Activated T-cell treated with anti-CD3 and anti-CD28 coated beads, Interleukin-2, amount 50 U/mL, for 48 hours (primary cell): ENCODE measurements at regions not wholly inside any gene's neighbourhood (a gene's known extent, or its start where the extent isn't known, plus 50 kb on each side); places are given as distances from the start of the nearest gene placed in this dataset.

Experiments
- DNase-seq, 2 experiments: peaks; one replicate each; pipeline ENCODE4 v3.0.0-alpha.2; 2020

DNA sequence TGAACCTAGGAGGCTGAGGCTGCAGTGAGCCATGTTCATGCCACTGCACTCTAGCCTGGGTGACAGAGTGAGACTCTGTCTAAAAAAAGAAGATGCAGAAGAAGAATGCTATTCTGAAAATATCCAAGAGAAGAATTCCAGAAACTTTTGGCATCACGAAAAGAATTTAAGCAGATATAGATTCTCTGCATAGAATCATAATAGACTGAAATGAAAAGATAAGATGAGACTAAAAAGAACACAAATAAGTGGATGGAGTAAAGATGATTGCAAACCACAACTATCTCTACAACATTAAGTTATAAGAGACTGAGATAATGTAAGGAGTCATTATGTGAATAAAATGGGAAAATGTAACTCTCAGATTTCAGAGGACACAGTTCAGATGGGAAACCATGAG is 140.7 kb upstream of the TMC3 start:
- no peak for DNase-seq

DNA sequence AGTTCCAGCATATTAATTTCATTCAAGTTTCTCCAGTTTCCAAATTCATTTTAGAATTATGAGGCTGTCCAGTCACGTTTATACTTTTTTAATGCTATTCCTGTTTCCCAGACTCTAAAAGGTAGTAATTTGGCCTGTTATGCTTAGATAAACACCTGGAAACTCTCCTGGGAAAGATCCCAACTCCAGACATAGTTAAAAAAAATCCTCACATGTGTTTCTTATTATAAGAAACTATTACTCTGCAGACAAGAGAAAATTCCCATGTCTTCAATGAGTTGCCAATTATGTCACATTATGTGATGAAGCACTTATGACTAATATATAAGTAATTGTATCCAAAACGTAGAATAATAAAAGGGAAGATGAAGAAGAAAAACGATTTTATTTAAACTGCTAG is 137.1 kb upstream of the TMC3 start:
- no peak for DNase-seq

- no peak for DNase-seq
These were observed 133.8 kb upstream of the TMC3 start for GRCh38 chr15:81507831-81508230.

GRCh38 chr15:81506936-81507335 is 132.9 kb upstream of the TMC3 start:
- no peak for DNase-seq

- no peak for DNase-seq
These were observed 132.1 kb upstream of the TMC3 start for GRCh38 chr15:81506071-81506470.

DNA sequence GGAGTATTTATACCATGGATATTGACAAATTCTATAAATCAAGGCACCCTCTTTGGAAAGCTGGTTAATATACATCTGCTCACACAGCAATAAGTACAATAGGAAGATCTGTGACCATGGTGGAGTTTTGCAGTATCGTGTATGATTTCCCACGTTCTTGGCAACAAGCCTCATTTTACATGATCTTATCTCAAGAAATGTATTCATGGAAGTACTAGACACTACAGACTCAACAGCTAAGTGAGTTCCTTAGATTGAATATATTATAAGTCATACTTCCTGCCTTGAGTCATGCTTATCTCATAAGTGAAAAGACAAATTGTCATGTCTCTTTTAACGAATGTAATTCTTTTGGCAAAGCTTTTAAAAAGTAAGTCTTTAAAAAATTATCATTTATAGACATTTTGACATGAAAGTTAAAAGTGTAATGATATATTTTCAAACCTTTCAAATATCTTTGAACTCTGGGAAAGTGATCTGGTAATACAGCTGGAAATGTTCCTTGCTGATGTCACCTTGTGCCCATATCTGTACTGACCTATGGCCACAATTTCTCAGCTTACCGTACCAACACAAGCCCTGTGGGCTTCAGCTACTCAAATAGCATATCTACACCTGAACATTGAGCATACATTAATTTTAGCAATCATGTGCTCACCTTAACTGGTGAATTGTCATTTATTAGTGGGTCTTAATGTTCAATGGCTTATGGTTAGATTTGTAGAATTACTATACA is 130.3 kb upstream of the TMC3 start:
- DNase-seq, result no peak

DNA sequence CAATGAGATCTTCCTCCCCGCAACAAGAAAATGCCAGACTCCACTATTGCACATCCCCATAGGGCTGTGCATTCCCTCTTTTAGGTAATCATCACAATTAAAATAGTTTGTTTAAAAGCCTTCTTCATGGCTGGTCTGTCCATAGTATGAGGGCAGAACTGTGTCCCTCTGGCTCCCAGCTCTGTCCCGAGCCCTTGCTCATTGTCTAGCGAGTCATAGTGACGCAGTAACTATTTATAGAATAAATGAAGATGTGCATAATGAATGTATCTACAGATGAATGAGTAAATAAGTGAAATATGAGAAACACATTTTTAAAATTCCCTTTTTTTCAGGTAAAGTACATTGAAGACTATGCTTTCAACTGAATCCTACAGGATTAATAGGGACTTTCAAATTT is 128.4 kb upstream of the TMC3 start:
- no peak for DNase-seq

- no peak for DNase-seq
These were observed 126.1 kb upstream of the TMC3 start for GRCh38 chr15:81500081-81500480.

- no peak for DNase-seq
These were observed 124.3 kb upstream of the TMC3 start for GRCh38 chr15:81498294-81498693.

DNA sequence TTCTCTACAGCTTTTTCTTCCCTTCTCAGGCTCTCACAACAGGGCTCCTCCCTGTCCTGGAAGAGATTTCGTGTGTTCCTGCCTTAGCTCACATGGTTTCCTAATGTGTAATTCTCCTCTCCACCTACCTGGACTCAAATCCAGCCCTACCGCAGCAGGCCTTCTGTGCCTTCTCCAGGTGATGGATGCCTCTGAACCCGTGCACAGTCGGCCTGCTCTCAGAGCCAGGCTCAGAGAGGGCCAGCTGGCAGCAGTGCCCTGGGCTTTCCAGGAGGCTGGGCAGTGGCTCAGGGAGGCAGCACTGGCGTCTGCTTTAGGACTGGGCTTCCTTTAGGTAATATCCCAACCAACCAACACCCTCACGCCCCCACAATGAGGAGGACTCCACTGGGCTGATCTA is 123.2 kb upstream of the TMC3 start:
- DNase-seq, result no peak

DNA sequence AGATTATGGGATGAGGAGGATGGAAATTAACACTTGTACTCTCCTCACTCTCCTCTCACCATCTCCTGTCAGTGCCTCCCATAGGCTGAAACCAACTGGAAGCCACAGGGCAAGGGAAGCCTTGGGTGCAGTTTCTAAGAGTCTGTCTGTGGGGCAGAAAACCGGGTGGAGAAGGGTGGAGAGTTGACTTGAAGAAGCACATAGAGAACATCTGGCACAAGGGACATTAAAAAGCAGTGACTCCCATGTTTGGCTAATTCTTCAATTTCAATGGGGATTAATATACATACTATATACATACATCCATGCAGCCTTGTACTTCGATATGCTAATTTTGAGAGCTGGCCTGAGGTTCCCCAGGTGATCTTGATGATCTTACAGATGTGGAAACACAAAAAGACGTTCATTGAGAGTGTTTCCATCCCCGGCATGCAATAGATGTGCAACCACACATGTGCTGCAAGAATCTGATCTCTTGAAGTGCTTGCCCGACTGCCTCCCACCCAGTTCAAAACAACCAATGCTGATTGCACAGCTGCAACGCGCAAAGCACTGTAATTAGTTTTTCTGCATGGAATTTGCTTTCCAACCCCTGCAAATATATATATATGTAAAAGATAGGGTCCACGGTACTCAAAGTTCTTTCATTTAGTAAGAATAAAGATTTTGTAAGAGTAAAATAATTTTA is 121.9 kb upstream of the TMC3 start:
- DNase-seq, result no peak

GRCh38 chr15:81492969-81493645 is 119.1 kb upstream of the TMC3 start:
- DNase-seq, result no peak

GRCh38 chr15:81492331-81492968 is 118.4 kb upstream of the TMC3 start:
- DNase-seq, result no peak

- no peak for DNase-seq
These were observed 117.5 kb upstream of the TMC3 start for GRCh38 chr15:81491414-81492096.

DNA sequence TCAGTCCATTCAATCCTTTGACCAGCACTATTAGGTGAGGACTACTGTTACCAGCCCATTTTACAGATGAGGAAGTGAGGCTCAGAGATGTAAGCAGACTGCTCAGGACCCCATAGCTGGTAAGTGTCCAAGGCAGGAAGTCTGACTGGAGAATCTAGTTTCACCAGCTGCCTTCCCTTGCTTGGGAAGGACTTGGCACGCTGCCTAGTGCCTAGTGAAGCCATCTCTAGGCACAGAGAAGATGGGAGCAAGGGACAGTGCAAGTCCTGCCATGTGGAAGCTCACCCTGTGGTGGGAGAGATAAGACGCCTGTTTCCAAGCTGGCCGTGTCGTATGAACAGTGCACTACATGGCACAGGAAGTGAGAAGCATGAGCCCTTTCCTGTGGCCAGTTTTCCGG is 111.8 kb upstream of the TMC3 start:
- DNase-seq, result no peak

DNA sequence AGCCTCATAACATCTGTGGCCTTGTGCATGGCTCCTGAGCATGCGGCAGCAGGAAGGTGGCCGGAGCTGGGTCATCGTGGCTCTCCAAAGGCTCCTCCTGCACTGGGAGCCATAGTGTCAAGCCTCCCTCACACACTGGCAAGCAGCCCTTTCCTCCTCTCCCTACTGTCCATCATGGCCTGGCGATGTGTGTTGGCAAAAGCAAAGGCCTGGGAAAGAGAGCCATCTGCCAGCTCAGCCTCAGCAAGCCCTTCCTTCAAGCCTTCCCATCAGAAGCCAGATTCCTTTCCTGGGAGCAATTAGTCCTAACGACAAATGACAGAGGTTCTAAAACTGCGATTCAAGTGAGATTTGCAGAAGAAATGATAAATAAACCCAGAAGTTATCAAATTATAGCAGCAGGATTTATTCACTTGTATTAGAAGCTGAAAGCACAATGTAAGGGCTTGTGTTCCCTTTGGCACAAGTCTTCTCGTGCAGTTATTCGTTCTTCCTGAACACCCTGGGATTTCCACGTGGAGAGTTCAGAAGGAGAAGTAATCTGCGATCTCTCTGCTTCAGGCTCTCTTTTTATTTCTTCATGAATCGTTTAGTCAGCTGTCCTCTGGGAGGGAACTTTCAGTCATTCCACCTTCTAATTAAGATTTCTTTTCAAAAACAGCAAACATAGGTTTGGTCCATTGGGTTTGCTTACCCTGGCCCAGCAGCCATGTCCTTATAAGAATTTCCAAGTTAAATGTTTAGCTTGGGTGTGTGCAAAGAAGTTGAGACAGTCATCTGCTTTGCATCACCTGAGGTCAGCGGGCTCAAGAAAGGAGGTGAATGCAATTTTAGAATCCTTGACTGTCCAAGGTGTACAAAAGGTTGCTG is 110.3 kb upstream of the TMC3 start:
- DNase-seq, result no peak

- no peak for DNase-seq
These were observed 109.5 kb upstream of the TMC3 start for GRCh38 chr15:81483496-81483895.

DNA sequence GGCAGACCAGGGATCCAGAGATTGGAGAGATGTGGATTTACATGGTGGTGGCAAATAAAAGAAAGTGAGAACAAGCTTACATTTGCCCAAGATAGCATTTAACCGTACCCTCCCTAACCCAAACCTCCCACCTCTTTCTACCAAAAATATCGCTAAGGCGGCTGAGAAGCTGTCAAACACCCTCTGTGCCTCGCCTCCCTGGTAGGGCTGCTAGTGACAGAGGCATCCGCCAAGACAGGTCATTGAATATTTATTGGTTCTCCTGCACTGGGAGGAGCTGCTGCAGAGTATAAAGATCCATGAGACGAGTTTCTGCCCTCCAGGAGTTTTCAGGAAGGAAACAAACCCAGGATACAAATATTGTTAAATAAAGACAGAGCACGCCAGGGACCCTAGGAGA is 107.3 kb upstream of the TMC3 start:
- no peak for DNase-seq

DNA sequence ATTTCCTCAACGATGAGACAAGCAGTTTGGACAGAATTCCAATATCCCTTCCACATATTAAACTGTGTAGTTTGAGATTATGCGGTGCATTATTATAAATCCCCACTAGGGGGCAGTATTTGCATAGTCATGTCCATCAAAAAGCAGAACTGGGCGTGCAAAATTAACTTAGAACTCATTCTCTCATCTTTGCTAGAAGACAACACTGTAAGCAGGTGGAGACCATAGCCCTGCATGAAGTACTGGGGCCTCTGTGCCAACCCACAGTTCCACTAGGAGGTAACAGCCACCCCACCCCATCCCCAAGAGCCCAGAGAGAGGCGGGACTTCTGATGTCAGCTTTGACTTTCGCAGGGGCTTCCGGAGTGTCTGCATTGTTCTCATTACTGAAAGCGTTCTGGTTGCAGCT is 106.6 kb upstream of the TMC3 start:
- peak; percentile 26 to 29 for DNase-seq

DNA sequence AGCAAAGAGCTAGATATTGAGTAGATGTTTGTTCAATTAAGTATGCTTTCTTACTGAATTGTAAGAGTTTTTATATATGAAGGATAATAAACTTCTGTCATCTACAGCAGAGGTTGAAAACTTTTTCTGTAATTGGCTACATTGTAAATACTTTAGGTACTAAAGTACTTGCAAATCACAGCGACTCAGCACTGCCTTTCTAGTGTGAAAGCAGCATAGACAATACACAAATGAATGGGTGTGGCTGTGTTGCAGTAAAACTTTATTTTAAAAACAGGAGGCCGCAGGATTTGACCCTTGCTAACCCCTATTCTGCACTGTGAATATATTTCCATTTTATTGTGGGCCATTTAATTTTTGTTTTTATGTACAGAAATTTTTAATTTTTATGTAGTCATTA is 104.3 kb upstream of the TMC3 start:
- DNase-seq, result no peak

GRCh38 chr15:81475926-81476325 is 101.9 kb upstream of the TMC3 start:
- no peak for DNase-seq

DNA sequence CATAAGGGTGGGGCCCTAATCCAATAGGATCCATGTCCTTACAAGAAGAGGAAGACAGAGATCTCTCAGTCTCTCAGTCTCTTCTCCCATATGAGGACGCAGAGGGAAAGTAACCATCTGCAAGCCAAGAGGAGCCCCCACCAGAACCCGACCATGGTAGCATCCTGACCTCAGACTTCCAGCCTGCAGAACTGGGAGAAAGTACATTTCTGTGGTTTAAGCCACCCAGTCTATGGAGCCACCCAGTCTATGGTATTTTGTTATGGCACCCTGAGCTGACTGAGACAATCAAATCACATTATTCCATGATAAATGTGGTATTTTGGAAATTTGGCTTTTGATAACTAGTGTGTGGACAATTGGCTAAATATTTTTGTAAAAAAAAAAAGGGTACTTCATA is 101.5 kb upstream of the TMC3 start:
- DNase-seq, result no peak
